ENCODE measurements at regions not wholly inside any gene's neighbourhood (a gene's known extent, or its start where the extent isn't known, plus 50 kb on each side); places are given as distances from the start of the nearest gene placed in this dataset.

DNA sequence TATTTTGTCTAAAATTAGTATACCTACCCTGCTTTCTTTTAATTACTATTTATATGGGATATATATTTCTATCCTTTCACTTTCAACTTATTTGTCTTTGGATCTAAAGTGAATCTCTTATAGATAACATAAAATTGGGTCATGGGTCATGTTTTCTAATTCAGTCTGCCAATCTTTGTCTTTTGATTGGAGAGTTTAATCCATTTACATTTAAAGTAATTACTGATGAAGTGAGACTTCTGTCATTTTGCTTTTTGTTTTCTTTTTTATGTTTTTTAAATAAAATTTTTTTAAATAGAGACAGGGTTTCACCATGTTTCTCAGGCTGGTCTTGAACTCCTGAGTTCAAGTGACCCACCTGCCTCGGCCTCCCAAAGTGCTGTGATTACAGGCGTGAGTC, 50.5 kb upstream of the PRDM1 start:
- DNase-seq: no peak

DNA sequence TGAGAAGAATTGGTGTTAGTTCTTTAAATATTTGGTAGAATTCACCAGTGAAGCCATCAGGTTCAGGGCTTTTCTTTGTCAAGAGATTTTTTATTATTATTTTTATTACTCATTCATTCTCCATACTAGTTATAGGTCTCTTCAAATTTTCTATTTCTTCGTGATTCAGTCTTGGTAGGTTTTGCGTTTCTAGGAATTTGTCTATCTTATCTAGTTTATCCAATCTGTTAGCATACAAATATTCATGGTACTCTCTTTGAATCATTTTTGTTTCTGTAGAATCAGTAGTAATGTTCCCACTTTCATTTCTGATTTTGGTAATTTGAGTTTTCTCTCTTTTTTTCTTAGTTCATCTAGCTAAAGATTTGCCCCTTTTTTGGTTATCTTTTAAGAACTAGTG, 52.3 kb upstream of the PRDM1 start:
- DNase-seq: no peak

DNA sequence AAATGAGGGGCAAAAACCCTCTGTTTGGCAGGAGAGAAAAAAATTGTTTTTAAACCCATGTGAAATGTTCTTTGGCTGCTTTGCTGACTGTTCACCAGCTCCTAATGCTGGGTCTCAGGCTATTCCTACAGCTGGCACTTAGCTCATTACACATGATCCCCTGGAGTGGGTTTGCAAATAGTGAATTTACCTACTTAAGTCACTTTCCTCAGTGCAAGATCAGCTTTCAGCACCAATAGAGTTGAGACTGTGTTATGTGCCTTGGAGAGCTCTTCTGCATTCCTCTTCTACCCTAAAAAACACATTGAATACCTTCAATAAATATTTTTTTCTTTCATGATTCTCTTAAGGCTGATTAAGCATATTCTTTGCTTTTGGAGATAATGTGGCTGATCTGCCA, 58.4 kb upstream of the PRDM1 start:
- no peak for DNase-seq

DNA sequence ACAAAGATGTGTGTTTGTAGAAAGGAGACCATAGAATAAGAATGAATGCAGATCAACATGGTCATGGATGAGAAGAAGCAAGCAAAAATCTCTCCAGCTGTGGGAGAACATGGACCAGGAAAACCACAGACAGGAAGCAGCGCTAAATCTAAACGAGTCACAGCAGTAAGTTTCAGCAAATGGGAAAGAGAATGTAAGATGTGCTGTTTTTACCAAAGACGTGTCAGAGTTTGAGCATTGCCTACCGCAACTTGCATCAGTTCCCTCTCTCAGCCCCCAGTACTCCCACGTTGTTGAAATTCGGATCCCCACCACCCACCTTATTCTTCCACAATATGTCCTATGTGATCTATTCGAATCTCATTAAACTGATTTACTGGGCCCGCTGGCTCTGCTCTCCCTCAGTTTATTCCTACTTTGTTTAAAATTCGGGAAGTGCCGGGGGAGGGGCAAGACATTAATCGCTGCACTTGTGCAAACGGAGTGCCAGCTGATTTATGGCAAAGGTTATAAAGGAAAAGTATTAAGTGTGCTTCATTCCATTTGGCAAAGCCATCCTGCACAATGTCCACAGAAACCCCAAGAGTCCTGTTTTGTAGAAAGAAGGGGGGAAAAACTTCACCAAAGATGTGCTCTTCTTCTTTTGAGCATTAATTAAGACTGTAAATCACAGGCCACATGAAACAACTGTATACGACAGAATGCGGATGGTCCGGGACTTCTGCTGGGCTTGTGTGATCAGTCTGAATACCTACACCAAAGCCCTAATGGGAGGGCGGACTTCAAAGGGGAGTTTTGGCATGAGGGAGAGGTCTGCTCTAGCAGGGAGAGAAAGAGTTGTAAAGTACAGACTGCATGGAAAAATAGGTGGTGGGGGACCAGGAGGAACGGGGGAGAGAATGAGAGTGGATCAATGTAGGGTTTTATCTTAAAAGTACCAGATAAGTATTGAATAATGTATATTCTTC, 59.1 kb upstream of the PRDM1 start:
- DNase-seq: peak; percentile 50

DNA sequence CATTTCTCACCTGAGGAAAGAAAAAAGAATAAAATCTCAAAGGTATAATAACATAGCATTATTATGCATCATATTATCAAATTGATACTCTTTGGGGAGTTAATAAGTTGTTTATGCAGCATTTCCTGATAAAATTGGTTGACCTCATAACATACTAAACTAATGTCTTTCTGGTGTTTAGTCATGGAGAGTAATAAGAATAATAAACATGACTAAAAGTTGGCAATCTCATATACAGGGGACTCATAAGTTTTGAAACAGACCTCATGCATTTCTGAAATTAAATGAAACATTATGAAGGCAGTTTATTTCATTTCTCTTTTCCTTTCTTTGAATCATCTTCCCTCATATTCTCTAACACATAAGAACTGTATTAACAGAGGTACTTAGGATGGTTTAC, 60.5 kb upstream of the PRDM1 start:
- peak; percentile 31 for DNase-seq

DNA sequence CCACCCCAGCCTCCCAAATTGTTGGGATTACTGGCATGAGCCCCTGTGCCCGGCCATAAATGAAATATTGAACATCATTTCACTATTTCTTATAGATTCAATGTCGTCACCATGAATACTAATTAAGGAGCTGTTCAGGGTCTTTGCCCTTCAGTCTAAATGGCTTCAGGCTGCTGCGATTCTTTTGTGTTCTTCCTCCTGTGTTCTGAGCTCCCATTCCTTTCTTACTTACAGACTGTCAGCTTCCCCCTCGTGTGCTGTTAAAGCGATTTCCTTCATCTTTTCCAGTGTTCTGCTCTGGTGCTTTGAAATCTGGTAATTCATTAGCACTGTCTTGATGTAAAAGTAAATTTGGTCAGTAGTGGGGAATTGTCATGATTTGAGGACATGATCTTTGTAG, 63.3 kb upstream of the PRDM1 start:
- DNase-seq: no peak

DNA sequence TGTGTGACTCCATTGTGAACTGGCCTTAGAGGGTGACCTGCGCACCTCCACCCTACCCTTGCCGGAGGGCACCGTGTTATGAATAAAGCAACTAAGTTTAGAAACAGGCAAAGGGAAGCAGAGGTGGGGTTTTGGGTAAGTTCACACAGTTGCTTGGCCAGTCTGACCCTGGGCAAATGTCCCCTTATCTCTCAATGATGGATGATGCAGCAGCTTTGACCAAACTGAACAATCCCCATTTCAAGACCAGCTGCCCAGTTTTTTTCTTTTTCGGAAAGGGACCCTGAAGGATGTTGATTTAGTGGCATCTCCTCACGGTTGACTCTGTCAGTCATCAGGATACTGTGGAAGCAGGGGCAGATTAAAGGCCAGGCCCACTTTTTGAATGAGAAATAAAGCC, 68.7 kb upstream of the PRDM1 start:
- DNase-seq: no peak

DNA sequence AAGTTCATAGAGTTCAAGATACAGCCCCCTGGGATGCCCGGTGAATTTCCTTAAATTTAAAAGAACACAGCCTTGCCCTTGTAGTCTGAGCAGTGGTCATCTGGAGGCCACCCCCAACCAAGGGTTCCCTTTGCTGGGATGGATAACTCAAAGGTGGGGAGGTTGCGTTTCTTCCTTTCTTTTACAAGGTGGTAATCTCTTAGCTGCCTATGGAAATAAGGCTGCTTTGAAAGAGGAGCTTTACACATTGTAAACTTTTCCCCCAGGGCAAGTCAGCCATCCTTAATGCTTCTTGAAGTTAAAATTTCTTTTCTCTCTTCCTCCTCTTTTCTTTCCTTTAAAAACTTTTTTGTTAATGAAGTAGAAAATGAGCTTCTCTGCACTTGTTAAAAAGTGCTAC, 71.2 kb upstream of the PRDM1 start:
- DNase-seq: no peak

DNA sequence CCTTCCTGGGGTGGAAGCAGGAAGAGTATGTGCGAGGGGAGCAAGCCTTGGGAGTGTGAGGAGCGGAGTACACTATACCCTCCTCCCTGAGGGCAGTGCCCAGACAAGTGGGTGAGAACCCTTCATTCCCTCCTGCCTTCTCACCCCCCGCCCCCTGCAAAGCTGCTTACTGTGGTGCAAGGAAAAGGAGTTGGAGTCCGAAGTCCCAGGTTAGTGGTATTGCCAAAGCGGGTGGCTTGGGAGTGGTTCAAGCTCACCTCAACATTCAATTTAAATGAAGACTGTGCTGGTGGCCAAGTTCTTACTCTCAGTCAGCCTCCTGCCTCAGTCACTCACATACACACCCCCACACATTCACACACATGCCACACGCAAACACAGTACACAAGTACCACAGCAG, 74.7 kb upstream of the PRDM1 start:
- no peak for DNase-seq

DNA sequence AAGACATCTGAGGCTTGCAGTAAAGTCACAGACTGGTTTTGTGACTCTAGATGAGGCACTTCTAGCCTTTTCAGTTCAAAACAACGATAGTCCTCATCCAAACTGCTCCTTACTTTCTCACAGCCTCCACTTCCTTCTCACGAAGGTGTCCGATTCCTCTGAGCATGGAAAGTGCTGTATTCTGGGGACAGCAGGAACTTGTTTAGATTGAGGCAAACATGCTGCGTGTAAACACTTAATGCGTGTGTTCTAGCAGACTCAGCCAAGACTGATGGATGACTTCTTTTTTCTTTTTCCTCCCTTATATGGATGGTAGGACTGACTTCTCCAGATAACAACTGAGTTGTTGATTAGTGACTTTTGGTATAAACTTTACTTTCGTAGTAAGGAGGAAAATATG, 80.2 kb upstream of the PRDM1 start:
- no peak for DNase-seq

DNA sequence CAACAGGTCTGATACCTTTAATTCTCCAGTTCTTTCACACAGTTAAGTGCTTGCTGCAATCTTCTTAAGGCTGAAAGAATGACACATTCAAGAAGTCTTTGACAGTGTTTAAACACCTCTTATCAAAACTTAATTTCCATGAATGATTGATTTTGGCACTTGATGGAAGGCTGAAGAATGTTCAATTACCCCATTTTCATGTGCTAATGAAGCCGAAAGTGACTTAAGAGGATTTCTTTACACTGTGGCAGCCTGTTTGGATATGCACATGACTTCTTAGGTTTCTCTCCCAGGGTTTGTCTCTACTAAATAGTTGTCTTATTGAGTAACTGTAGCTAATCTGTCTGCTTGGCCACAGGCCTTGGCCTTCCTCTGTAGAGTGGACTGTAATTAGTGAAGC, 81.1 kb upstream of the PRDM1 start:
- DNase-seq: no peak

DNA sequence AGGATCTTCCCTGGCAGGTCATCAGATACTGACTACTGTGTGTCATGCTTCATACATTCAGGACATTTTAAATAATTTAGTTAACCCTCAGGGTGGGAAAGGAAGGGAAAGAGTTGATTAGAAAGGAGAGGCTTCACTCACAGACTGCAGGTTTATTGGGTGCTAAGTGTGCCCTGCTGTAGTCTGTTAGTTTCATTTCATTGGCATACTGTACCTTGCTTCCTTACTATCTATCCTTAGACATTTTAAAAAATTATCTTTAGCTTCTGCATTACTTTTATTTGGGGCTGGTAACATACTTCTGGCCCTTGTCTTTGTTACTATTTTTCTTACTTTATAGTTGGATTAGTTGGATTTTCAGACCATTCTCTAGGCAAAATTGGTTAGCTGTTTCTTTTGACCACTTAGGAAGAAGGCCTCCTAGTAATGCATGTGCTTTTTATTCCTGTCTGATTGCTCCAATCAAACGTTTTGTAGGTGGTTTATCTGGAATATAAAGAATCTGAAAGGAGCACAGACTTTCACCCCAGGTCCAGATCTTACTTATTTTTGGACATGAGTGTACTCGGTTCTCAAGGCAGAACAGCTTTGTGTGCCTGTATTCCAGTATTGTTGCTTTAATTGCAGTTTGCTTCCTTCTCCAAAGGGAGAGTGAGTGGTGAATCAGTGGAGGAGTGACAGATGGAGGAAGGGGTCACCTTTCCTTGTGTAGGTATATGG, 82.7 kb upstream of the PRDM1 start:
- DNase-seq: no peak

DNA sequence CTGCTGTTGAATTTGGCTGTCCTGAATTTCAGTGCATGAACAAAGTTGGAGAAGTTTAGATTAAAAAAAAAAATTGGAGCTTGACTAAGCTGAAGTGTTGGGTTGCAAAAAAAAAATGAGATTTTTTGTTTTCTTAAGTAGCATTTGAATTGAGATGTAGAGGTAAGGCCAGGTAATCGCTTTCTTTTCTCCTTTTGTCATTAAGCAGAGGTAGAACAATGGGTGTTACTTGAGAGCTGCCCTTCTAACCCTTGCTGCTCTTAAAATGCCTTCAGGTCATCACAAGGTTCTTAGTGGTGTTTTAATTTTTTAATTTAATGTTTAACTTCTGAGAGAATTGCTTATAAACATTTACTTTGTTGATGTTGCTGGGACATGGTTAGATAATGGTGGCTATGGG, 84.1 kb upstream of the PRDM1 start:
- no peak for DNase-seq

DNA sequence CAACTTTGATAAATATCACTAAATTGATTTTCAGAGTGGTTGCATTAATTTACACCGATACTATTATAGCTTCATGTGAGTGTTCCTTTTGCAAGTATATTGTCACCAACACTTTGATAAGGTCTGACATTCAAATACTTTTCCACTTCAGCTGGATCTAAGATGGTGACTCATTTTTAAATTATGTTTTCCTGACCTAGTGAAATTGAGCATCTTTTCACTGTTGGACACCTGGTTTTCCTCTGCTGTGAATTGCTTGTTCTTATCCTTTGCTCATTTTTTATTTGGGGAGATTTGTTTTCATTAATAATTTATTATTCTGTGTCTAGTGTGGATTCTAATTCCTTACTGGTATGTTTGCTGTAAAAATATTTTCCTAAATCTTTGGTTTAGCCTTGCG, 85.2 kb upstream of the PRDM1 start:
- no peak for DNase-seq

DNA sequence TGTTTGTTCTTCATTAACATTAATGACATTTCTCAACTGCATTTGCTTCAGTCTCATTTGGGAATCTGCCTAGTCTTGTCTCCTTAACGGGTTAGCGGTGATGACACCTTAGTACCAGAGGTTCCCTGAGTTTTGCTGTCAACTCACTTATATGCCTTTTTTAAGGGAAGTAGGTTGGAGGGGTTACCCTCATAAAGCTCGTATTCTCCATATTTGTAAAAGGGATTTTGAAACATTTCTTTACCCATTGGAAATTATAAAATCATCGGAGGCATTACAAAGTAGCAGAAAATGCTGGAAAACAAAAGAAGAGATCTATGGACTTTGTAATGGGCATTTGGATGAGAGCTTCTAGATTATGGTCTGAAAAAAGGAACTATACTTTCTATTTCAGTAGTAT, 88.7 kb upstream of the PRDM1 start:
- DNase-seq: no peak

DNA sequence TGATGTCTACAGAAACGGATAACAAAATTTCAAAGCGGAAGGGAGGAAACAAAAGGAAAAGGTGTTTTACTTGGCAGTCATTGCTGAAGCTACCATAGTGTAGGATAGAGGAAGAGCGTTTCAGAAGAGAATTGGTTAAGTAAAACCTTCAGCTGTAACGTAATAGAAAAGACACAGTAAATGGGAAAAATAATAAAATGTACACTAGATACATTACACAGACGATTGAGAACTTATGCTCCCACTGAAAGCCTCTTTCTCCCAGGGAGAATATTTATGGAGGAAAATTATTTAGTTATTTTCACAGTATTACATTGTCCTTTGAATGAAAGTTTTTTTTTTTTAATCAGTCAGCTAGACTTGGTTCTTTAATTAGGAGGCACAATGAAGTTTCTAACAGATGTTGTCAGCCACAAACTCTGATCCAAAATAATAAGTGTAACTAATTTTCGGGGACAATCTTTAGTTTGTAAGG, 90.7 kb upstream of the PRDM1 start:
- no peak for DNase-seq

DNA sequence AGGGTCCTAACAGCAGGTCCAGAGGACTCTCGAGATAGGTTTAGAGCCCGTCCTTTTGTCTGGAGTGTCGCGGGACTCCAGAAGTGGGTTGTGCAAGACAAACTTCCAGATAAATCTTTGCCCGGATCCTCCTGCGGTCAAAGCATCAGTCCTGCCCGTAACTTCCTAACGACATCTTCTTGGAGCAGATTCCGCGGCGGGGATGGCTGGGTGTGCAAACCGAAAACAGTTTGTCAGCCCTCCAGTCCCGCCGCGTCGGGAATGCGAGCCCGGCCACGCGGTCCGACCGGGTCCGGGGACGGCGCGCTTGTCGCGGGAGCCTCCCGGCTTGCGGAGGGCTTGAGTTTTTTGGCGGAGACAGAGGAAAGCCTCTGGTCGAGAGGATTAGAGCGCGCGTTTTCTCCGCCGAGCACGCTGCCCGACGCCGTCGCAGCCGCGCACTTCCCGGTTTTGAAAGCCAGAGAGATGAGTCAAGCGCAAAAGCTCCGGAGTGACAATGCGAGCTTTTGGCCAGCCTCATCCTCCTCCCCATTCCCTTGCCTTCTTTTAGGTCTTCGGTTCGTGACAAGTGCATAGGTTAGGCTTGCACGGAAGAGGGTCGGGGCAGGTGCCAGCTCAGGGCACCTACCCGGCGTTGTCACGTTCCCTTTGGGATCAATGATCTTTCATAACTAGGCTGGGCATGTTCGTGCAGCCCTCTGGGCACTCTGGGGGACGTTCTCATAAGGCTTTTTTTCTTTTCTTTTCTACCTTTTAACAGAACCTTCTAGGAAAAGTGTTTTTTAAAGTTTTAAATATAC, 91.3 kb upstream of the PRDM1 start:
- peak; percentile 84 for DNase-seq

DNA sequence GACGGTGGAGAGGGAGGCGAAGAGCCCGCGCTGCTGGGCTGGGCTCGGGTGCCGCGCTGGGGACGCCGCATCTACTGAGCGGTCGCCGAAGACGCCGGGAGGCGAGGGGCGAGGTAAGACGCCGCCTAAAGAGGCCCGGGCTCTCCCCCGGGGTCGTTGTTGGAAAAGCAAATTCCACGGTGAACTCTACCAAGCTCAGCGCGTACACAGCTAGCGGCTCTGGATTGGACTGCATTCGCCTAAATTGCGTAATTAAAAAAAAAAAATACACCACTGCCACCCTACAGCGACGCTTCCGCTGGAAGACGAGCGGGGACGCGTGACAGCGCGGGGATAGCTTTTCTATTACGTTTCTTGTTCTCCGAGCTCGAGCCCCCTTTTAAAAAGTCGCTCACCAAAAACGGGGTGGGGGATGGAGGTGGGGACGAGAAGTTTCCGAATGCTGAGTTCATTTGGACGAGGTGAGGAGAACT, 92.0 kb upstream of the PRDM1 start:
- DNase-seq: peak; percentile 70

DNA sequence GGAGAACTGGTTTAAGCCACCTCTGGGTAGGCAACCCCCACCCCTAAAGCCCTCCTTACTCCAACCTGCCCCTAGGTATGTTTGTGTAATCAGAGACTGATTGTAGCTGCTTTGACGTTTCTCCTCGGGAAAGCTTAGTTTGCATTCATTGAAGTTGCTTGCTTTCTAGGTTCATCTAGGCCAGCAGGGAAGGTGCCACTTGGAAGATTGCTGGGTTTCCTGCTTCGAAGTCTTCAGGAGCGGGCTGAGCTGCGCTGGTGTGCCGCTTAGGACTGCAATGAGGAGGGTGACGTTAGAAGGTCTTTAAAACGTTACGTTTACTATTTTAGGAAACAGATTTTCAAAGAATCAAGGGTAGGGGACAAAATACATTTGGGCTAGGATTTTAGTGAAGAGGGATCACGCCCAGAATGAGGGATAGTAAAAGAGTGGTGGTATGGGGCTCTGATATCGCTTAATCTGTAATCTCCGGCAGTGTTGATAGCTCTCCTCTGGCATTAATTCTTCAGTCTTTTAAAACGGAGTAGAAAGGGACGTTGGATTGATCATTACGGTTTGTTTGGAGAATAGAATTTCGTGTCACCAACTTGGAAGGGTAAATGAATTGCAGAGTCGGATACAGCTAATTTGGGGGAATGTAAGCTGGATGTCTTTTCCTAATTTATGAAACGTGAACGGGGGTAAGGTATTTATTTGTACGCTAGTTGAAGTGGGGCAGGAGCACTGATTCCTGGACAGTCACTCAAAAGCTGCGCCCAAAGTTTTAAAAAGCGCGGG, 92.6 kb upstream of the PRDM1 start:
- DNase-seq: peak; percentile 36

DNA sequence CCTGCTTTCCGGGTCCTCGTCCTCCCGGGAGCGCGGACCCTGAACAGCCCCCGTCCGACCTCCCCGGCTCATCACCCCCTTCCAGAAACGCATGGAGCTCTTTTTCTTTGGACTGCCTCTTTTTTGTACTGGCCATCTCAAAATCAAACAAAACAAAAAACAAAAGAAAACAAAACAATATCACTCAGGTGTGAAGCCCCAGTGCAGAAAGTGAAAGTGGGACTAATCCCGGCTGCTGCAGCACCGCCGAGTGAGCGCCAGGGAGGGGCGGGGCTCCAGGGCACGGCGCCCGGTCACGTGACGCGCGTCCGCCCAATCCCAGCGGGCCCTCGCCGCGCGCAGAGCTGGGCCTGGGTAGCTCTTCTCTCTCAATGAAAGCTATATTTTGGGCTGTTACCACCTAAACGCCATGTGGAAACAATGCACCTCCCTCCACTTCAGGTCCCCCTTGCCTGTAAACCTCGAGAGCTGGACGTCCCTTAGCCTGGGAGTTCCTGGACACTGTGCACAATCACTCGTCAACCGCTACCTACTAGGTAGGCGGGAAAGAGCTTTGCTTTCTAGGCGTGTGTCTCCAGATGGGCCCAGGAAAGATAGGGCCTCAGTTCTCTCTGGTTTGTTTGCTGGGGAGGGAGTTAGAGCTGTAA, 93.7 kb upstream of the PRDM1 start:
- peak; percentile 82 for DNase-seq

DNA sequence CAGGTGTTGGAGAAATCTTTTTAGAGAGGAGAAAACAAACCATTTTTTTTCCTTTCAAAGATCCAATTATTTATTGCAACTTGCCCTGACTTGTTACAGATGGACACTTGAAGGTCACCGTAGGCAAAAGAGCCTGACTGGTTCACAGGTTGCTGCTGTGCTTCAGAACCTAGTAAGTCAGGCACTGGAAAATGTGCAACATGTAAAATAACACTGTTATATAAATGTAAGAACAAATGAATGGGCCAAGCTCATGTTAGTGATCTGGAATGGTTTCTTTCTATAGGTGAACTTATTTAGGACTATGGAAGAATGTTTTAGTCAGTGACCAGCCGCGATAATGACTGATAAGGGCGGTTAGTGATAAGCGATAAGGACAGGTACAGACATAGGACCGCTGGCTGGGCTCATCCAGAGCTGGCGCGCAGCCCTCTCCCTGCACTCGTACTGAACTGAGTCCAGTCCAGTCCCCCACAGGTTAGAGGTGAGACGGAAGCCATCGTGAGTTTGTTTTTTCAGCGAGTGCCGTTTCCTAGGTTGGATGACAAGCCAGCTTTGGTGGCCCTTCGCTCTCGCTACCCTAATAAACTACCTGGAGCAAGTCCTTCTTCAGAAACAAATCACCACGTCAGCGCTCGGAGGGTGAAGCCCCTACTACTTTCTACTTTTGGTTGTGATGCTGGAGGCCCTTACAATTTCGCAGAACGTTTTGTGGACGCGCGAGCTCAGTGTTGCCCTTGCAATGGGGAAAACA, 94.4 kb upstream of the PRDM1 start:
- DNase-seq: peak; percentile 25
